Right hindlimb (tissue), 1 donor: ENCODE measurements at regions not wholly inside any gene's neighbourhood (a gene's known extent, or its start where the extent isn't known, plus 50 kb on each side); places are given as distances from the start of the nearest gene placed in this dataset.

Experiments
- DNase-seq: peaks from one replicate; pipeline ENCODE4 v3.0.0-alpha.2; 2018

DNA sequence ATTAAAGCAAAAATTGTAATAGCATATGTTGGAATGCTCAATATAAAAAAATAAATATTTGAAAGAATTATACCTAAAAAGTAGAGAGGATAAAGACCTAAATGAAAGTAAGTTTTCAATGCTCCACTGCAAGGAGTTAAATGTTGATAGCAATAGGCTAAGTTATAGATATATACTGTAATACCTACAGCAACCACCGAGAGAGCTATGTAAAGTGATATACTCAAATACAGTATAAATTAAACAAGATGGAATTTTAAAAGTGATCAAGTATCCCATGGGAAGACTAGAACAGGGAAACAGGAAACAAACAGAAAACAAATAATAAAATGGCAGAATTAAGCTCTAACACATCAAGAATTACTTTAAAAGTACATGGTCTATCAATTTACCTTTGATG is 73.9 kb downstream of the CASP3 start:
- DNase-seq: no peak

DNA sequence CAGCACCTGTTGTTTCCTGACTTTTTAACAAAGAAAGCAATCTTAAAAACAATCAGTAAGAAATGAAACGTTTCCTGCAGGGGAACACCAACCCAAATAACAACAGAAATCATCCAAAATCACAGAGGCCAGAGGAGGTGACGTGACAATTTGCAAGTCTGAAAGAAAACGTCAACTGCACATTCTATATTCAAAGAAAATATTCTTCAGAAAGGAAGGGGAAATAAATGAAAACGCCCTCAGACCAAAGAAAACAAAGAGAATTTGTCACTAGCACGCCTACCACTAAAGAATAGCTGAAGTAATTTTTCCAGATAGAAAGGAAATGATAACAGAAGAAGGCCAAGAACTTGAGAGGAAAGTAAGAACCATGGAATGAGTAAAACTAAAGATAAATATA is 74.4 kb downstream of the CASP3 start:
- no peak for DNase-seq

DNA sequence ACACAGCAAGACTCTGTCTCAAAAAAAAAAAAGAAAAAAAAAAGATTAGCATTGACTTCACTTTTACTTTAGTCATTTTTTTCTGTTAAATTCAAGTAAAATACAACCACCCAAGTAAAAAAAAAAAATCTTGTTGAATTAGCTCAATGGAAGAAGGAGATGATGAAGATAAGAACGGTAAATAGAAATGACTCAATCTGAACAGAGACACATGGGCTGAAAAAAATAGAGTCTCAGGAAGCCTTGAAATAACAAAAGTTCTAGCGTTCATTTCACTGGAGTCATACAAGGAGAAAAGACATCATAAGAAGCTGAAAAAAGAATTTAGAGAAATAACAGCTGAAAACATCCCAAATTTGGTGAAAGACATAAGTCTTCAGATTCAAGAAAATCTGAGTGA is 75.5 kb downstream of the CASP3 start:
- DNase-seq: no peak

DNA sequence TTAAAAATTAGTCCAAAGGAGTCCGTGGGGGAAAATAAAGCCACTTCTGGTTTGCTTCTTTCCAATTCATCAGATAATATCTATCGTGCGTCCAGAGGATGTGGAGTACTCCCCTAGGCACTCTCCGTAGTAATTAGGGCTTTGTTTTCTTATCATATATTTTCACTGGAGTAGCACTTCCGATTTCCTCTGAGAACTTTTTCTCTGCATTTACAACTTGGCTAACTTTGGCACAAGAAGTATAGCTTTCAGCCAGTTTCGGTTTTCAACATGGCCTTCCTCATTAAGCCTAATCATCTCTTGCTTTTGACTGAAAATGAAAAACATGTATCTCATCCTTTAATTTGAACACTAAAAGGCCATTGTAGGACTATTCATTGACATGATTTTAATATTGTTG is 80.5 kb downstream of the CASP3 start:
- DNase-seq: no peak

DNA sequence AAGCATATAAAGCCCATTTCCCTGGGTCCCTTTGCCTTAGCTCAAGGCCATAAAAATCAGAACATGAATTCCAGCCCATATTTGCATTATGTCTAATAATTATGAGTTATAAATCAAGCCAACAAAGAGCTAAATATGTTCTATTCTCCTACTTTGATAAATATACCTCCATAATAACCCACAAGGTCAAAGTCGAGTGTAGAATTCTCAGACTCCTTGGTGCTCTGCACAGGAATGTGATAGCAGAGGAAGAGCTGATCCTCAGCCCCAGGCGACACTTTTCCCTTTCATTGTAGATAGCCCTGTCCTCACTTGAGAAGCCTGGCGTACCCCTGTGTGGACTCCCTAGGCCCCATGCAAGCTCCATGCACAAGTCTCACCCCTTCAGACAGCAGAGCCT is 85.6 kb downstream of the CASP3 start:
- DNase-seq: no peak

DNA sequence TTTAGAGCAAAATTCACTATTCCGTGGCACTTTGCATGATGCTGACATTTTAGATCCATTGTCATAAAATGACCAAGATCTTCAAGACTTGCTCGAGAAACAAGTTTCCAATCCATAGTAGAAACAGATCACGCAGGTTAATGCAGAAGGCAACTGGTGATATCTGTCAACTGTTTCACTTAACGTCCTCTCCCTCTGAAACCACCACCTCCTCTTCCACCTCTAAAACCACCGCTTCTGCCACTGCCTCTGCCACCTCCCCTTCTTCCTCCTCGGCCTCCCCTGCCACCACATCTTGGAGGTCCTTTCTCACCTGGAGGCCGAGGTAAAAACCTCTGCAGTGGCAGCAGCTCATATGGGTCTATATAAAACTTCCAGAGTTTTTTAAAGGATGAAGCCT is 84.6 kb upstream of the IRF2 start:
- no peak for DNase-seq

DNA sequence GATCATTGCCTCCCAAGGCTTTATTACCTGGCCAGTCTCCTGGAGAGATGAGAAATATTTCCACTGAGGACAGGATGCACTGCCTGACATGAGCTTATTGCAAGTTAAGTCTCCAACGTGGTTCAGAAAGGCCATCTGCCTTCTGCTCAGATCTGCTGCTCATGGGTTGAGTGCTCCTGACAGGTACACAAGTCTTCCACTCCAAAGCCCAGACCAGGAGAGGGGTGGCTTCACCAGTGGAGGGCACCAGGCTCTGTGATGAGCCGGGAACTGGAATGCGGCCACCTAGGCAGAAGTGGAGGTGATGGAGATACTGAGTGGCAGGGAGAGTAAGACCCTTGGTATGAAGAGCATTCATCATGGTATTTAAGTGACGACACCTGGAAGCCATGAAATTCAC is 79.5 kb upstream of the IRF2 start:
- no peak for DNase-seq

DNA sequence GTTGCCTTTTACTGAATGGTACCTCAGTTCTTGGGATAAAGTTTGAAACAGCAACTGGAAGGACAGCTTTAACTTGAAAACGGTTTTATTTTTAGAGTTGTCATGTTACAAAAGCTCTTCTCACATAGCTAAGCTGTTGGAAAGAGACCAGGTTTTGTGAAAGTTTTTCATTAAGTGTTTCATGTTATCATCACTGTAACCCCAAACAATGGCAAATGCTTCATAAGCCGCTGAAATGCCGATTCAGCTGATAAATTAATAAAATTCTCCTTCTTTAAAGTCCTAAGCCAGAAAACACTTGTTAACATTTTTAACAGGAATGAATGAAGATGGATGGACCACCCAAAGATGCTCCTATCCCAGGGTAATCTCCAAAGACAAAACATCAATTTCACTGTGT is 76.1 kb upstream of the IRF2 start:
- DNase-seq: no peak

DNA sequence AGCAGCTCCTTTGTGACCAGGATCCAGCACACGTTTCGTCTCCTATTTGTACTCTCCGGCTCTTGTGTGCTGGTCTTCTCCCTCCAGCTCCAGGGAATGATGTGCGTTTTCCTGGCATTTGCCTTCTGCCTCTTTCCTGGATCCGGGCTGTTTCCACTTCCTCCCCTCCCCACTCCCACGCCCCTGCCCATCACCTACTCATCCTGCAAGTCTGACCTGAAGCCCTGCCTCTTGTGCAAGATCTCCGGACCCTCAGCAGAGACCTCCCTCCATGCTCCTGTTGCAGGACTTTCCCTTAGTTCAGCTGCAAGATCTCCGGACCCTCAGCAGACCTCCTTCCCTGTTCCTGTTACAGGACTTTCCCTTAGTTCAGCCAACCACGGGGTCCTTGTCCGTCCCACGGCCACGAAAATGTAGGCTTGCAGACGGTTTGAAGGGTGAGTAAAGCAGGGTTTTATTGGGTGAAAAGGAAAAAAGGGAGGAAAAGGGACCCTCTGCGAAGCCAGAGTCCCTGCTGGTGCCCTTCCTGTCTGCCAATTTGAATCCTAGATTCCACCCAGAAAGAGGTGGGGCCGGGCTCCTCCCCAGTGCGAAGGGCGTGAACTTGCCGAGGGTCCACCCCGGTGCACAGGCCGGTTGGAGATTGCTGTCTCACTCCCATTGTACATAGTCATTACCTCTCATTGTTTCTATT is 74.4 kb upstream of the IRF2 start:
- no peak for DNase-seq

DNA sequence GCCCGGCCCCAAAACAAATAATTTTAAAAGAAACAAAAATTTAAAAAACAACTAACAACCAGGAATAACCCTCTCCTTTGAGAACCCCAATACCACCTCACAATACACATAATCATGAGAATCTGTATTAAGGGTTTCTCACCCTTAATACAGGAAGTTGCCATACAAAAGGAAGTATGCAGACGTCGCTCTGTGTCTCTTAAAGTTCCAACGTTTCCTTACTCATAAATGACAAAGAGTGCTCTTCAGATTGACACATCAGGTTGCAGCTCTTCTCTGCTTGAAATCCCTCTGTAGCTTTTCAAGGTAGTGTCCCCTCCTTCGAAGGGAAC is 73.9 kb upstream of the IRF2 start:
- no peak for DNase-seq

DNA sequence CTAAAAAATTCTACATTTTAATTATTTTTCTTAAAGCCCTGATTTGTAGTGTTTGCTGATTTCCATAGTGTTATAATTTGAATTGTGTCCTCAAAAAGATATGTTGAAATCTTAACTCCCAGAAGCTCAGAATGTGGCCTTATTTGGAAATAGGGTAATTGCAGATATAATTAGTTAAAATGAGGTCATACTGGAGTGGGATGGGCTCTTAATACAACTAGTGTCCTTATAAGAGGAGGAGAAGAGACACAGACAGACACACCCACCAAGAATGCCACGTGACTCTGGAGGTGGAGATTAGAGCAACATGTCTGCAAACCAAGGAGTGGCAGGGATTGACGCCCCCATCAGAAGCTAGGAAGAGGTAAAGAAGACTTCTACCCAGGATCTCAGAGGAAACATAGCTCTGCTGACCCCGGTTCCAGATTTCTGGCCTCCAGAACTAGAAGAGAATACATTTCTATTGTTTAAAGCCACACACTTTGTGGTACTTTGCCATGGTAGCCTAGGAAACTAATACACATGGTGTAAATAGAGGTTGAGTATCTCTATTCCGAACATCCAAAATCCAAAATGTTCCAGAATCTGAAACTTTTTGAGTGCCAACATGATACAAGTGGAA is 70.5 kb upstream of the IRF2 start:
- DNase-seq: no peak

DNA sequence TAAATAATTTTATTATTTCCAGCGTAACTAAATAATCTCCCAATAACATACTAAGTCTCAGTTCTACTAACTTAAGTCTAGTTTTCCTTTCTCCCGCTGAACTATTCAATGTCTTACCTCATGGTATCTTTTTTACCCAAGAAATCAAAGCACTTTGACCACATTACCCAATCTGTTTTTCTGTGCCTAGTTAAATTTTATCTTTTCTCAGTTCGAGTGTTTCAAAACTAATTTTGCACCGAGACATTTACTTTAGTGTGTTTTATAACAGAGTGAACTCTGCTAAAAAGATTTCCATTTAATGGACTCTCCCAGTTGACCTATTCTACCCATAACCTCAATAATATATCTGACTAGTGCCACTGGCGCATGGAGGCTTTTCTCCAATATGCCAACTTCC is 67.6 kb upstream of the IRF2 start:
- DNase-seq: no peak

DNA sequence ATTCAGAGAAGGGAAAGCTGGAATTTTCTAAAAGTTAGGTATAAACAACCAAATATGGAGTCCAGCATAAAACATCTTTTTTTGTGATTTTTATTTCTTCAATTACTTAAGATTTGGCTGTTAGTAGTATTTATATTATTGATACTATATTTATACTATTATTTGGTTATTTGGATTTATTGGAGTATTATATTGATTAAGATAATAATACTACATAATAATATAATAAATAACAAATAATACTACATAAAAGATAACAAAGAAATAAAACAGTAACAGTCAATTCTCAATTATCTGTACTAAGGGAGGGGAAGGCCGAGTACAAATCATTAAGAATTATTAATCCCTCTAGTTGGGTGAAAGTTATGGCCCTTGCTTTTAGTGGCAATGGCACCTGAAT is 66.0 kb upstream of the IRF2 start:
- no peak for DNase-seq

DNA sequence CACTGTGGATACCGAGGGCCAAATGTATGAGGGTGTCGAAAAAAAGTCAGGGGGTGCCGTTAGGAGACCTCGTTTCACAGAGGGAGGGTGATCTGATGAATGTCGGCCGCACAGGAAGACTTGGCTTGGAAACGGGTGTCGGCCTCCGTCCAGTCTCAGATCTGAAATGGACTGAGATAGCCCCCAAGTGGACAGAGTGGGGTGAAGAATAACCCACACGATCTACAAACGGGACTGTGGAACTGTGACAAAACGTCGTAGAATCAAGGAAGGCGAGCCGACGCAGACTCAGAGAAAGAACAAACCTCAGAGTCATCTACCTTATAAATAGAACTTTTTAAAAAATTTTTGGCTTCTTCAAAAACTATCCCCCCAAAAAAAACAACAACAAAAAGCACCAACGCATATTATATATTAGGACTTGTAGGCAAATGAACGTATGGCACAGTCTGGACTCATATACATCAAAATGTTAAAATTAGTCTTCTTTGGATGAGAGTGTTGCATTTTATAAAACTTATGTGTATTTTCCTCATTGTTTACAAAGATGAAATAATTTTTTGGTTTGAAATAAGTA is 63.8 kb upstream of the IRF2 start:
- DNase-seq: peak; percentile 93

DNA sequence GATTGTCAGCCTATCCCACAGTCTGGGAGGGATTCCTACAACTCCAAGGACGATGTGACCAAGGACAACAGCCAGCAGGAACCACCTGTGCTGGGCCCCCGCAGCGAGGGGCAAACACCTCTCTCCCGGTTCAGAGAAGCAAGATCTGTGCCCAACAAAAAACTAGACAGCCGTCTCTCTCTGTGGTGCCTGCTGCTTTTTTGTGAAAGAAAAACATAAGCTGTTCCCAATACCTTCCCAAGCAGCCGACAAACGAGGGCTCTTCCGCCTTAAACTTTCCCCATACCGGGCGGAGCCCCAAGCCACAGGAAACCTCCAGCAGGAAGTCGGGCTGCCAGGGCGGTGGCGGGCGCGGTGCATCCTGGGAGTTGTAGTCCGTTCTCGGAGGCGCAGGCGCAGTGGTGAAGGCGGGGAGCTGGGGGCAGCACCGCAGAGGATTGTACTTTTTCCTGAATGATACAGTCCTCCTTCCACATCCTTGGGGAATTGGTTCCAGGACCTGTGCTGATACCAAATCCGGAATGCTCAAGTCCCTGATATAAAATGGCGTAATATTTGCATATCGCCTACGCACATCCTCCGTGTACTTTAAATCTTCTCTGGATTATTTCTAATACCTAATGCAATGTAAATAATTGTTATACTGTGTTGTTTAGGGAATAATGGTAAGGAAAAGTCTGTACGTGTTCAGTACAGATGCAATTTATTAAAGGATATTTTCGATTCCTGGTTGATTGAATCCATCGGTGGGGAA is 63.1 kb upstream of the IRF2 start:
- DNase-seq: peak; percentile 99

DNA sequence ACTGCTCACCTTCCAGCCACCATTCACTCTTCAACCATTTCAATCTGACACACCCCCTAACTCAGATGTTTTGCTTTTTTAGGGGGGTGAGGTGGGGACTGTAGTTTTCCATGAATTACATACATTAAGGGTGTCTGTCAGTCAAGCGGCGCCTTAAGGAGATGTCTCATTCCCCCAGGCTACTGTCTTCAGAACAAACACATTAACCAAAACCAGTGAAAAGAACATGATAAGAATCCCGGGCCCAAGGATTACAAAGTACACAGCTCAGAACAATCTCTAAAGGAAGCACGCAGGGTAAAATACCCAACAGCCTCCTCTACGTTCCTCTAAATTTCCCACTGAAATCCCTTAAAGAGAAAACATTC is 62.5 kb upstream of the IRF2 start:
- no peak for DNase-seq

DNA sequence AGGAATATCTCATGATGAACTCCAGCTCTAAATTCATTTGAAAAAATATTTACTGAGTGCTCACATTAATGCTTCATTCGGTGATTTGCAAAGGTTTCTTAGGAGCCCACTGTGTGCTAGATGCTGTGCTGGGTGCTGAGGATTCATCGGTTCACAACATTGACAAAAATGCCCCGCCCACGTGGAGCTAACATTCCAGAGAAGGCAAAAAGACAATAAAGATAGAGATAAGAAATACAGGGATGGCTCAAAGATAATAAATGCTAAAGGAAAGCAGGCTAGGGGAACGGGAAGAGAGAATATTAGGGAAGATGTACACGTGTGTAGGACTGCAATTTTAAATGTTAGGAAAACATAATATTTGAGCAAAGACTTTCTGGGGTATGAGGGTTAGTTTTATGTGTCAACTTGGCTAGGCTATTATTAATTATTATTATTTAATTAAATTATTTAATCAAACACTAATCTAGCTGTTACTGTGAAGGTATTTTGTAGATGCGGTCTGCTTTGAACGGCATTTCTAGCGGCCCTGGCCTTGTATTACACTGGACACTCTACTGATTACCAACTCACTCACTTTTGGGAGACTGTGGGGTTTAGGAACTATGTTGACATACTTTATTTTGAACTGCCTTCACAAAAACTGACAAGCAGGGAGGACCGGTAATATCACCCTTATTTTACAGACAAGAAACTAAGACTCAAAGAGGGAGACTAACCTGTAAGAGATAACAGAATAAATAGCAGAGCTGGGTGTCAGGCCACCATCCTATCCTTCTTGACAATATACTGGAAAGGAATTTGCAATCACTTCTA is 61.9 kb upstream of the IRF2 start:
- DNase-seq: no peak

DNA sequence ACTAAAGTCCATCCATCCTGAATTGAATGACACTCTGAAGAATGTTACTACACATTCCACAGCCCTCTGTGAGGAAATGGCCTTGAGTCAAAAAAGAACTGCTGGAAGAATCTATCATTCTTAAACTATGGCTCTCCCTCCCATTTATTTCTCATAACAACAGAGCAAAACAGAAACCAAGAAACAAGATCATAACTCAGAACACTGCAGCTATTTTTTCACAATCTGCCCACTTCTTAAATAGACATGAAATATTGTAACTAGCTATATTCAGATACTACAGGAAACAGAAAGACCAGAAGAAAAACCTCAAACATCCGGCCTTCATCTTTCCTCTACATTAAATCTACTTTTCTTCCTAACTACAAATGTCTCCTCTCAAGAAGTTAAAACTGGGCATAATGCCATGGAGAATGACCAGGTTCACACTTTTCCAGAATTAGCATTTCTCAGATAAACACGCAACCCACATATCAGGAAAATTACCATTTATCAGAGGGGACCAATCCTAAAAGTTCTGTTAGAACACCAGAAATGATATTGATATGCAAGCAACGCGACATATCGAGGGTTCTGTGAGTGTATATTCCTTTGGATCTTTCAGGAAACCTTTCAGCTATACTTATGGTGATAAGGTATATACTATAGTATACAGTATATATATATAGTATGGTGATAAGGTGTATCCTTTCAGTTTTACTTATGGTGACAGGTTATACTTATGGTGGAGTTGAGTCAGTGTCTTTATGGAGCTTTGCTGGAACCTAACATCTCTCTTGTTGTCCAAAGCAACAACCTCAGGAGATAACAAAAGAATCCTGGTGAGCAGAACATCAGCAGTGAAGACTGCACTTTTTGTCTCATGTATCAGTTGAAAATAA is 60.4 kb upstream of the IRF2 start:
- no peak for DNase-seq

DNA sequence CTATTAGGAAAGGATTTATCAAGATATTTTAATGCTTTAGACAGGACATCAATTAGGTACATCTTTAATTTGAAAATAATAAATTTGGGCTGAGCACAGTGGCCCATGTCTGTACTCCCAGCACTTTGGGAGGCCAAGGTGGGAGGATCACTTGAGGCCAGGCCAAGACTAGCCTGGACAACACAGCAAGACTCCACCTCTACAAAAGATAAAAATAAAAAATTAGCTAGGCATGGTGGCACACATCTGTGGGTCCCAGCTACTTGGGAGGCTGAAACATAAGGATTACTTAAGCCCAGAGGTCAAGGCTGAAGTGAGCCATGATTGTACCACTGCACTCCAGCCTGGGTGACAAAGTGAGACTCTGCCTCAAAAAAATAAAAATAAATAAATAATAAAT is 59.6 kb upstream of the IRF2 start:
- DNase-seq: no peak

DNA sequence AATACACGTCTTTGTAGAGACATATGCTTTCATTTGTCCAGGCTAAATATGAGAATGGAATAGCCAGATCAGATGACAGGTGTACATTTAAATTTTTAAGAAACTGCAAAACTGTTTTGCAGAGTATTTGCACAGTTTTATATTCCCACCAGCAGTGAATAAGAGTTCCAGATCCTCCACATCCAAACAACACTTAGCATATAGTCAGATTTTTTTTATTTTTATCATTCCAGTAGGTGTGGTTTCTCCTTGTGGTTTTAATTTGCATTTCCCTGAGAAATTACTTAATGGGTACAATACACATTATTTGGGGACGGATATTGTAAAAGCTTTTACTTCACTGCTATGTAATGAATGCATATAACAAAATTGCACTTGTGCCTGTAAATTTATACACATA is 56.7 kb upstream of the IRF2 start:
- no peak for DNase-seq

DNA sequence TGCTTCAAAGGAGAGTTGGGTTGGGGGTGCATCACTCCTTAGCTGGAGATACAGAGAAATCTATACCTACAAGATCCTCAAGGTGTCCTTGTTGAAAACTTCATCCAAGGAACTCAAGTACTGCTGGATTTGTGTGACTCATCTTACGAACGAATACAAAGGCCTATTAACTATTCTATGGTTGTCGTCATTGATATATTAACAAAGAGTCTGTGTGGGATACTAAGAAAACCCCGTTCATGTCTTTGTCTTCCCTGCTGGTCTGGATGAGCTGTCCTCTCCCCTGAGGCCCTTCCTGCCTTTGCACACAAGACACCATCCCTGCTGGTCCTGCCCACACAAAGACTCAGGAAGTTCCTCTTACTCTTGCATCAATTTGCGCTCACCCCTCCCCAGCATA is 54.9 kb upstream of the IRF2 start:
- no peak for DNase-seq

DNA sequence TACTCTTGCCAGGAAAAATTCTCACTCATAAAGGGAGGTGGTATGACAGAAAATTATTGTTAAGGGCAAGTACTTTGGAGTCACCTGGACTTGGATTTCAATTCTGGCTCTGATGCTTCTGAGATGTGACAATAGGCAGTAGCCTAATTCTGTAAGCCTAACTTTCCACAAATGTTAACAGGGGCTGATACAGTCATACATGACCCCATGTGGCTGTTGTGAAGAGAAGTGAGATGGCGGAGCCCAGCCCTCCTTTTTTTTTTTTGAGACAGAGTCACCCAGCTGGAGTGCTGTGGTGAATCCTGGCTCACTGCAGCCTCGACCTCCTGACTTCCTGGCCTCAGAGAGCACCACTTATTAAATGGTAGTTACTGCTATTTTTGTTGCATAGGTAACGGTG is 54.4 kb upstream of the IRF2 start:
- no peak for DNase-seq
